PC-9 (cell line): ENCODE measurements at regions not wholly inside any gene's neighbourhood (a gene's known extent, or its start where the extent isn't known, plus 50 kb on each side); places are given as distances from the start of the nearest gene placed in this dataset.

ENCODE experiments used
- CTCF ChIP-seq: fragments of 200-600 bp; sonication (generic); conservative IDR thresholded peaks from 2 replicates; pipeline ENCODE4 v1.6.1; 2017; ENCODE audit warnings: mixed run types, antibody characterized with exemption, mild to moderate bottlenecking, moderate library complexity
- EZH2 ChIP-seq: fragments of 200-600 bp; sonication (generic); IDR thresholded peaks from 2 replicates; pipeline ENCODE4 v1.8.0; 2017; ENCODE audit warnings: antibody characterized with exemption, low read depth

DNA sequence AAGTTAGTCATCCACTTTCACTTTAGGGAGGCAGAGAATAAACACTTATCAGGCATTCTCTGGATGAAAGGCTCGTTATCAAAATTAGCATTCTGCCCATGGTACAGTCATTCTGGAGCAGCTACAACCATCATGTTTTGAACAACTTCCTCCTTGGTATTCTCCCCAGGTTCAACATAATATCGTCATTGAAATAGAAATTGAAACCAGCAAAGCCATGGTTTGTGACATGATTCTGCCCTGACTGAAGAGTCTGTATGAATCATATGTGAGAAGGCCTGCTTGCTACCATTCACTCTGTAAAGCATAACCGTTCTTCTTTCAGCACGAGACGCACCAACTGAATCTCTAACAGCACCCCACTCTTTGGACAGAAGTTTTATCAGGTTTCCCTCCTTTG lies 127.5 kb upstream of the RADX start:
- no peak for TF ChIP-seq EZH2
- TF ChIP-seq CTCF = no peak
